SK-N-SH (cell line): ENCODE measurements at regions not wholly inside any gene's neighbourhood (a gene's known extent, or its start where the extent isn't known, plus 50 kb on each side); places are given as distances from the start of the nearest gene placed in this dataset.

Source experiments
- CTCF ChIP-seq: fragments of 200-600 bp; sonication (generic); IDR thresholded peaks from 2 replicates; pipeline ENCODE4 v1.6.1; 2017; ENCODE audit warnings: antibody characterized with exemption, mild to moderate bottlenecking, moderate library complexity
- EP300 ChIP-seq, 2 experiments: IDR thresholded peaks; 2 replicates each; pipeline versions ENCODE4 v1.4.0 to v1.6.1; 2012; ENCODE audit warnings: borderline replicate concordance in 1 of 2, low read depth in 1 of 2, low read length in 1 of 2
- GABPA ChIP-seq: IDR thresholded peaks from 2 replicates; pipeline ENCODE4 v1.4.0; 2012; ENCODE audit warnings: low read depth, mild to moderate bottlenecking
- POLR2AphosphoS5 ChIP-seq: IDR thresholded peaks from 2 replicates; pipeline ENCODE4 v1.6.1; 2012; ENCODE audit warnings: low read depth, low read length
- RFX5 ChIP-seq: IDR thresholded peaks from 2 replicates; pipeline ENCODE4 v1.6.1; 2012; ENCODE audit warnings: mild to moderate bottlenecking, improper control_type of control experiment, low read length
- SMC3 ChIP-seq: IDR thresholded peaks from 2 replicates; pipeline ENCODE4 v1.6.1; 2012; ENCODE audit warnings: low read depth, low read length, improper control_type of control experiment
- TCF12 ChIP-seq: IDR thresholded peaks from 2 replicates; pipeline ENCODE4 v1.4.0; 2012
- YY1 ChIP-seq: IDR thresholded peaks from 2 replicates; pipeline ENCODE4 v1.4.0; 2012; ENCODE audit warnings: low read depth, mild to moderate bottlenecking
- TF ChIP-seq, protein P1 (sequence below): fragments of 150-350 bp; IDR thresholded peaks from 2 replicates; pipeline ENCODE4 v1.6.1; 2017; ENCODE audit warnings: antibody characterized with exemption, low read length, low read depth, borderline replicate concordance
- TF ChIP-seq, protein P2 (sequence below): IDR thresholded peaks from 2 replicates; pipeline ENCODE4 v1.6.1; 2012; ENCODE audit warnings: mild to moderate bottlenecking, low read depth, low read length, moderate library complexity

DNA sequence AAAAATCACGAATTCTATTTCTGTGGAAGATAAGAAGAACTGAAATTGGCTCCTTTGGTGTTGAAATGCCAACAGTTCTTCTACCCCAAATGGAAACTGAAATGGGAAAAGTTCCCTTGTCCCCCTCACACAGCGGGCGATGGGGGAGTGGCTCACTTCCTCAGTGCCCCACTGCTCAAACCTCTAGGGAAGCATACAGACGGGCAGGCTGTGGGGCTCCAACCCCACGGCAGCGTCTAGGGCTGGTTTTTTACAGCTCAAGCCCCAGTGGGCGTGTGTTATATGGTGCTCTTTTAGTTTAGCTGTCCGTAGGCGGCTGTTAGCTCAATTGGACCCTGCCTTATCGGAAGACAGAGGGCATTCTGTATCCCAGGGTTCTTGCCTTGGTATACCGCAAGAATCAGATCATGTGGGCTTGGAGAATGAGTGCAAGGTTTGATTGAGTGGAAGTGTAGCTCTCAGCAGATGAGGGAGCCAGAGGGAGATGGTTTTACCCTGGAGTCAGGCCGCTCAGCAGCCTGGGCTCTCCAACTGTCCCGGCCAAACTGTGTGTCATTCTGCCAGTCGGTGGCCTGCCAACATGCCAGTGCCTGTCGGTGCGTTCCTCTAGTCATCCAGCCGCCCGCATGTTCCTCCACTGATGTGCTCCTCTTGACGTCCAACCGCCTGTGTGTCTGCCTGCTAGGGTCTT, 166.3 kb upstream of the ZNF608 start:
- no peak for TF ChIP-seq YY1
- no peak for TF ChIP-seq CTCF
- no peak for TF ChIP-seq RFX5
- no peak for TF ChIP-seq TCF12
- no peak for TF ChIP-seq POLR2AphosphoS5
- TF ChIP-seq SMC3 = no peak
- no peak for TF ChIP-seq EP300 (IDR thresholded peaks at IDR 0.05; ENCODE audit: borderline replicate concordance in 1 of 2, low read depth in 1 of 2, low read length in 1 of 2)
- TF ChIP-seq, protein P1, sequence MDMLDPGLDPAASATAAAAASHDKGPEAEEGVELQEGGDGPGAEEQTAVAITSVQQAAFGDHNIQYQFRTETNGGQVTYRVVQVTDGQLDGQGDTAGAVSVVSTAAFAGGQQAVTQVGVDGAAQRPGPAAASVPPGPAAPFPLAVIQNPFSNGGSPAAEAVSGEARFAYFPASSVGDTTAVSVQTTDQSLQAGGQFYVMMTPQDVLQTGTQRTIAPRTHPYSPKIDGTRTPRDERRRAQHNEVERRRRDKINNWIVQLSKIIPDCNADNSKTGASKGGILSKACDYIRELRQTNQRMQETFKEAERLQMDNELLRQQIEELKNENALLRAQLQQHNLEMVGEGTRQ = no peak
- TF ChIP-seq, protein P2, sequence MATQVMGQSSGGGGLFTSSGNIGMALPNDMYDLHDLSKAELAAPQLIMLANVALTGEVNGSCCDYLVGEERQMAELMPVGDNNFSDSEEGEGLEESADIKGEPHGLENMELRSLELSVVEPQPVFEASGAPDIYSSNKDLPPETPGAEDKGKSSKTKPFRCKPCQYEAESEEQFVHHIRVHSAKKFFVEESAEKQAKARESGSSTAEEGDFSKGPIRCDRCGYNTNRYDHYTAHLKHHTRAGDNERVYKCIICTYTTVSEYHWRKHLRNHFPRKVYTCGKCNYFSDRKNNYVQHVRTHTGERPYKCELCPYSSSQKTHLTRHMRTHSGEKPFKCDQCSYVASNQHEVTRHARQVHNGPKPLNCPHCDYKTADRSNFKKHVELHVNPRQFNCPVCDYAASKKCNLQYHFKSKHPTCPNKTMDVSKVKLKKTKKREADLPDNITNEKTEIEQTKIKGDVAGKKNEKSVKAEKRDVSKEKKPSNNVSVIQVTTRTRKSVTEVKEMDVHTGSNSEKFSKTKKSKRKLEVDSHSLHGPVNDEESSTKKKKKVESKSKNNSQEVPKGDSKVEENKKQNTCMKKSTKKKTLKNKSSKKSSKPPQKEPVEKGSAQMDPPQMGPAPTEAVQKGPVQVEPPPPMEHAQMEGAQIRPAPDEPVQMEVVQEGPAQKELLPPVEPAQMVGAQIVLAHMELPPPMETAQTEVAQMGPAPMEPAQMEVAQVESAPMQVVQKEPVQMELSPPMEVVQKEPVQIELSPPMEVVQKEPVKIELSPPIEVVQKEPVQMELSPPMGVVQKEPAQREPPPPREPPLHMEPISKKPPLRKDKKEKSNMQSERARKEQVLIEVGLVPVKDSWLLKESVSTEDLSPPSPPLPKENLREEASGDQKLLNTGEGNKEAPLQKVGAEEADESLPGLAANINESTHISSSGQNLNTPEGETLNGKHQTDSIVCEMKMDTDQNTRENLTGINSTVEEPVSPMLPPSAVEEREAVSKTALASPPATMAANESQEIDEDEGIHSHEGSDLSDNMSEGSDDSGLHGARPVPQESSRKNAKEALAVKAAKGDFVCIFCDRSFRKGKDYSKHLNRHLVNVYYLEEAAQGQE = no peak
- TF ChIP-seq GABPA = no peak
